ENCODE measurements at regions not wholly inside any gene's neighbourhood (a gene's known extent, or its start where the extent isn't known, plus 50 kb on each side); places are given as distances from the start of the nearest gene placed in this dataset.
"Not testable (repeated sequence)": the region's sequence is repeated elsewhere in the genome, so short reads cannot be mapped to it uniquely, and the experiment has no call there.

DNA sequence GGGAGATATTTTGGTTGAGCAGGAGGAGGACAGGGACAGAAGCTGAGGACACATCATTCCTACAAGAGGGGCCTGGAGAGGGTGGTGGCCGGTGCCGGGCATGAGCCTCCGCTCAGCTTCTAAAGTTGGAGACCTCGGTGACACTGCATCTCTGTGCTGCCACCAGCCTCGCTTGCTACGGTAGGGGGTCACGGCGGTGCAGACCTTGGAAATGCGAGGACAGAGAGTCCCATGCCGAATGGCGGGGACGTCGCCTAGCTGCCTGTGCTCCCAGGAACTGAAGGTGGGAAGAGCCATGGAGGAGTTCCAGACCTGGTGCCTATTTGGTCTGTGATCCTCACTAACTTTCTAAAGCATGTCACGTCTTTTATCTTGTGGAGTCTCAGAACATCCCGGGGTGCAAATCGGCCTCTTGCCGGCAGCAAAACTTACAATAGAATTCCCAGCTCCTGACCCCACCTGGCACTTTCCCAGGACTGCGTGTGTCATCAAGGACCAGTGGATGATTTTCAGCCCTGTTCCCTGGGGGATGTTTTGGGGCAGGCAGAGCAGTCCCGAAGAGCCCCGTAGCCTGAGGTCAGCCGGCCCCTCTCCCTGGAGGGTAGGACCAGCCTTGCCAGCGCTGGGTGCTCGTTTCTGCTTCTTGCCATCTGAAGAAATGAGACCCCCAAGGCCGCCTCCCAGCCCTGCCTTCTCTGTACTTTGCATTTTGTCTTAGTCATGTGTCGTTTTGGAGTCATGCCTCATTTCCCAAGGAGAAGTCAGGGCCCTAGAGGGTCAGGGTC lies 205.8 kb upstream of the SHH start:
- DNase-seq = no peak

DNA sequence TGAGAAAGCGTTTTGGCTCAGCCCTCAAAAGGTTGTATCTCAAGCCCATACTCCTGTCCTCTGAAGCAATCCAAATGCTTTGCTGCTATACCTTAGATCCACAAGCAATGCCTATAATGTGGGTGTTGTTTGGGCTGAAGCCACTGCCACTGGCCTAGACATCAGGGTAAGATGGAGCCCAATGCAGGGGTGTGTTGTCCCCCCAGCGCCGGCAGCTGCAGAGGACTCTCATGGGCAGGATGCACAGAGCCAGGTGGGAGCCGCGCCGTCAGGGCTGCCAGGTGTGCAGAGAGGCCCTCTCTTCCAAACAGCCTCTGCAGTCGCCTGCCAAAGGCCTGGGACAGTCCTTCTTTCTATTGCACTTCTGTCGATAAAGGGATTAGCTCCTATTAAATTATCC lies 205.2 kb upstream of the SHH start:
- DNase-seq = no peak

DNA sequence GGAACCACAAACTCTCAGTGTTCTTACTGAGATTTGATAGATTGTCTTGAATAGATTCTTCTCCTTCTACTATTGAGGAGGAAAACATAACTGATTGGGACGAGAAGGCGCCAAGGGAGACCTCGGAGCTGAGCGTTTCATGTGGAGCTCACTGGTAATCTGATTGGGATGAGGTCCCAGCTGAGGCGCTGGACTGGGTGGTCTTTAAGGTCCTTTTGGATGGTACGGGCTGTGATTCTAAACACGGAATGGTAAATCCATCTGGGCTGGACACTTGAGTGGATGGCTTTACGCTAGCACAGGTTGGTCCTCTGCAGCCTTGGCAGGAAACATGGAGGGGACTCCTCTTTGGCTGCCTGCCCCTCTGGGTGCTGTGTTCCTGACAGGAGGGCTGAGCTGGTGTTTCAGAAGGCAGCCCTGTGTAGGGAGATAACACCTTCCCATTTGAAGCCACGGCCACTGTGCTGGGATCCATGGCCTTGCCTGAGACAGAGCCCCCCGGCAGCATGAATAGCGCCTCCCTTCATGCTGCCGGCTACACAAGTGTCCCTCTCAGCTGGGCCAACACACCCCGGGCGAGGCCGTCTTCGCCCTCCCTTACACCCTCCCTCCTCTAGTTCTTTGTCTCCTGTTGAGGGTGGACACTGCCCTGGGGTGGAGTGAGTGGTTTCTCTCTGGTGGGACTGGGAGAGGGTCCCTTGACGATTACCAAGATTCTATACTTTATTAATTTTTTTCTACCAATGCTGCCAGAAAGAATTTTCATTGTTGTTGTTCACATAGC lies 203.2 kb upstream of the SHH start:
- no peak for DNase-seq

DNA sequence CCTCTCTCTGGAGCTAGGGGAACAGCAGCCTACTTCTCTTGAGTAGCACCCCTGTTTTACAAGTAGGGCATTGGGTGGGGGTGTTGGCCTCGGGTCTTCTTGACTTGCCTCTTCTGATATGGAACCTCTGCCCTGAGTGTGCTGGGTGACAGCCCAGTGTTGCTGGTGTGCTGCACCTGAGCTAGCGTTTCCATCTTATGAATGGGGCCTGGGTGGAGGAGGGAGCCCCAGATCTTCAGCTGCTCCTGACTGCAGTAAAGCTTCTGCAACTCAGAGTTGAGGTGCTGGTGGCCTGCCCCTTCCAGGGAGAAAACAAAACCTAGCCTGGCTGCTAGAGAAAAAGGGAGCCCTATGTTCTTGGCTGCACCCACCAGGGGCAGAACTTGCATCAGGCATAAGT lies 202.5 kb upstream of the SHH start:
- DNase-seq = no peak

DNA sequence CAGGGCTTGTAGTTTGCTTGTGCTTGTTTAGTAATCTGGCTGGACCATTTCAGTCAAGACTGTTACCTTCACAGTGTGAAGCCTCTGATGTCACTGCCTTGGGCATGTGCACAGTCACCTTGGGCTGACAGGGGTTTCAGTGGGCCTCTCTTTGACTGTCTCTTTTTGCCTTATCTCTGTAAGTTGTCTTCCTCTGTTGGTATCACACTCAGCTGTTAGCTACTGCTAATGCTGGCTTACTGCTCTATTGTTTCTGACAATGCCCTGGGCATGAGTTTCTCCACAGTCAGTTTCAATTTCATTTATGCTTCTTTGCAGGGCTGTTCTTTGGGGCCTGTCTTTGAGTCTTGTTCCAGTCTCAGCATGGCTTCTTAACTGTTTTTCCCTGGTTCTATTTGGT lies 201.9 kb upstream of the SHH start:
- no peak for DNase-seq

DNA sequence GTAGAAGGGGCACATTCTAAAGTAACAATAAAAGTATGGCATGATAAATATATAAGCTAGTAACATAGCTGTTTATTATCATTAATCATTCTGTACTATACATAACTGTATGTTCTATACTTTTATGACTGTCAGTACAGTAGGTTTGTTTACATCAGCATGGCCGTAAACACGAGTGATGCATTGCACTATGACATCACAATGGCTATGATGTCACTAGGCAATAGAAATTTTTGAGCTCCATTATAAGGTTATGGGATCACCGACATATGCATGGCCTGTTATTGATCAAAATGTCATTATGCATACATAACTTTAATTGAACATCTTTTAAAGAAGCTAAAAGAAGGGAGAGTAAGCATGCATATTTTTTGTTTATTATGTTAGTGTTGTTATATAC lies 200.1 kb upstream of the SHH start:
- no peak for DNase-seq

DNA sequence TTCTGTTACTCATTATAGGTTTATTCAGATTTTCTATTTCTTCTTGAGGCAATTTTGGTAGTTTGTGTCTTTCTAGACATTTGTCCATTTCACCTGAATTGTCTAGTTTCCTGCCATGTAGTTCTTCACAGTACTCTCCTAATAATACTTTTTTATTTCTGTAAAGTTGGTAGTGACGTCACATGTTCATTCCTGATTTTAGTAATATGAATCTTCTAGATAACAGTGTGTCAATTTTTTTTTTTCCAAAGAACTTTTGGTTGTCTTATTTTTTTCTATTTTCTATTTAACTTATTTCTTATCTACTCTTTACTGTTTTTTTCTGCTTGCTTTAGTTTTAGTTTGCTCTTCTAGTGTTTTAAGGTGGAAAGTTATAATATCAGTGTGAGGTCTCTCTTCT lies 197.3 kb upstream of the SHH start:
- DNase-seq = no peak

DNA sequence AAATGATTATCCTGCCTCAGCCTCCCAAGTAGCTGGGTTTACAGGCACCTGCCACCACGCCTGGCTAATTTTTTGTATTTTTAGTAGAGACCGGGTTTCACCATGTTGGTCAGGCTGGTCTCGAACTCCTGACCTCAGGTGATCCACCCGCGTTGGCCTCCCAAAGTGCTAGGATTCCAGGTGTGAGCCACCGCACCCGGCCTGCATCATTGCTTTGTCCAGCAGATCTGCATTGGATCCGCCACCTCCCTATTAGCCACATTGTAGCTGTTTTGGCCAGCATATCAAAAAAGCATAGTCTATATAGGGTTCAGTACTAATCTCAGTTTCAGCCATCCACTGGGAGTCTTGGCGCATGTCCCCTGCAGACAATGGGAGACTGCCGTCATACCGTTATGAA lies 194.6 kb upstream of the SHH start:
- not testable (repeated sequence) for DNase-seq

DNA sequence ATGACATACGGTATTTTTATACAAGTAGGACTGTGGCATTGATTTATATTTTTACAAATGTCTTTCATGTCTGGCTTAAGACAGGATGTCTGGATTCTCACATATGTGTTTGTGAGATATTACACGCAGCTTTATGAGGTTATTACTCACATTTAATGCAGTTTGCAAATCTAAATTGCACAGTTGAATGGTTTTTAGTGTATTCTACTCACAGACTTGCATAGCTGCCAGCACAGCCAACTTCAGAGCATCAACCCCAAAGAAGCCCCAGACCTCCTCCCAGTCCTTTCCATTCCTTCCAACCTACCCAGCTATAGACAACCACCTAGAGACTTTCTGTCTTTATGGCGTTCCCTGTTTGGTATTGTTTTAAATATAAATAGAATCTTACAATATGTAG lies 193.8 kb upstream of the SHH start:
- no peak for DNase-seq

DNA sequence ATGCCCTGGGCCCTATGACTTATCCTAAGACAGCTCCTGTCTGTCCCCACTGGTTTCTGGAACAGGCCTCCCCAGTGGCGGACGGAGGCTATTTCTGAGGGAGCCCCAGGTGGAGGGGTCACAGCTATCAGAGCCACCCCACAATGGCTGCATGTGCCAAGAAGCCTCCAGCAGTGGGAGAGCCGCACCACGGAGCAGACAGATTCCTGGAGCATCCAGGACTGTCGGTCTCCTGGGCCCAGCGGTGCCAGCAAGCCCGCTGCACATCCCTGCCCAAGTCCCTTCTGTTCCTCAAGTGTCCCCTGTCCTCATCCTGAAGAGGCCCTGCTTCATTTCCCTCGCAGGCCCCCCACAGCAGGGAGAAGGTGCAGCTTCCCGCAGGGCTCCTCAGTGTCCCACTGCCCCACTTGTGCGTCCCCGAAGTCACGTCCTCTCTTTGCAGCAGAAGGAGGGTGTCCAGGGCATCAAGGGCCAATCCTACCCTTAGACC lies 193.0 kb upstream of the SHH start:
- no peak for DNase-seq

DNA sequence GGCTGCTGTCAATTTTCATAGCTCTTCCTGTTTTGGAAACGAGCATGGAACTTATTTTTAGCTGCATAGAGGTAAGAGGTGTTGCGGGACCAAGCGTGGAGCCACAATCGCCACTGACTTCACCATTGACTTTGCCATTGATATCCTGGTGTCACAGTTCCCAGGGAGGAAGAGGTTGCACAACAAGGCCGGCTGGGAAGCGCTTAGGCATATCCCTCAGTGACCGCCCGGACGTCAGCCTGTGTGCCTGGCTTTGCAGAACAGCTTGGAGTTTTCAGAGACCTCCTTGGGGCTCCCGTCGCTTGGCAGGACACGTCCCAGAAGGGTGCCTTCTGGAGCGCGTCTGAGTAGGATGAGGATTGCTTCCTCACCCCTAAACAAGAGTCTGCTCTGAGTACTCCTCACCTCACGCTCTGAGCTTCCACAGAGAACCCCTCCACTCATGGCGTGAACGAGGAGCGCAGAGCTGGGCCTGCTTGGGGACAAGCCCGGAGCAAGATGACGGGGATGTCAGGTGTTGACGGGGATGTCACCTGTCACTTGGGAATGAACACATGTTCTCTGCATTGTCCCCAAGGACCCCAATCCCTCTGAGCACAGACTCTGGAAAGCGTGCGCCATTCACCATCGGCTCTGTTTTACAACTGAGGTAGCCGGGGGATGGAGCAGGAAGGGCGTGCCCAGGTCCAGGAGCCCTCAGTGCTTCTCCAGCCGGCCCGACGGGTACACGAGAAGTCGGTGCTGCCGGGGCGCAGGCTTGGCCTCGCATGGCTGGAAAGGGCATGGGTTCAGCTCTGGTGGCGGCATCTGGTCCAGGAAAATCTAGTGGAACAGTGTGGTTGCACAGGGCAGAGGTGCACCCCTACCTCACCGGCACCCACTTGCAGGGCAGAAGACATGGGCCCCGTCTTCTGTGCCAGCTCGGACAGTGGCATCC lies 192.3 kb upstream of the SHH start:
- no peak for DNase-seq

DNA sequence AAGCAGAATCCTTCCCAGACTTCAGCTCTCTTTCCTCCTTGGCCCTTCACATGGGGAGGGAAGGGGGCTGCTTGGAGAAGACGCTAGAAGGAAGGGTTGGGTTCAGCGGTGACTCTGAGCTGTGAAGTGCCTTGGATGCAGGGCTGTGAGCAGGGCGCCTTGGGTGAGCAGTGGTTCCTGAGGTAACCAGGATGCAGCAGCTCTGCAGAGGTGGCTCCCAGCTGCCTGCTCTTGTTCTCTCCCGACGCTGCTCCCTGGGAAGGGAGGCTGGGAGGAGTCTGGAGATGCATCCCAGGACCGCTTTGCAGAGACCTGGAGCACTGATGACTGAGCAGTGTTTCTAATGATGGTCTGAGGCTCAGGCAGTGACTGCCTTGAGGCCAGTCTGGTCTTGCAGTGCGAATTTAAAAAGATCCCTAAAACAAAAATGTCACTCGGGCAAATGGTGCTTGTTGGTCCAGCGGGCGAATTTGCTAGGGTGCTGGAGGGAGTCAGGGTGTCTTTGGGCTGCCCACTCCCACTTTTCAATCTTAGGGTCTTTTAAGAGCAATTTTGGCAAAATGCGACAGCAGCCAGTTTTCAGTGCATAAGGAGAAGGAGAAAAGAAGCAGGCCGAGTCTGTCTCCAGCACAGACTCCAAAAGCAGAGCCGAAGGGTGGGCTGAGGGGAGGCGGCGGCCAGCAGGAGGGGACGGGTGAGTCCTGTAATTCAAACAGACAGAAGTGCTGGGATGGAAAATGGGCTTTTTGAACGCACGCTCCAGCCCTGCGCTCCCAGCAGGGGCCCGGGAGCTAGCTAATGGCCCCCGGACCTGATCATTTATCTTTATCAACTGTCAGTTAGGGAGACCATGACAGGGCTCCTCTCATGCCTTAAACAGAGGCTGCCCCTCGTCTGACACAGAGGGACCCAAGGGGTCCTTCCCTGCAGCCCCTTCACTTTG lies 191.2 kb upstream of the SHH start:
- DNase-seq = no peak

DNA sequence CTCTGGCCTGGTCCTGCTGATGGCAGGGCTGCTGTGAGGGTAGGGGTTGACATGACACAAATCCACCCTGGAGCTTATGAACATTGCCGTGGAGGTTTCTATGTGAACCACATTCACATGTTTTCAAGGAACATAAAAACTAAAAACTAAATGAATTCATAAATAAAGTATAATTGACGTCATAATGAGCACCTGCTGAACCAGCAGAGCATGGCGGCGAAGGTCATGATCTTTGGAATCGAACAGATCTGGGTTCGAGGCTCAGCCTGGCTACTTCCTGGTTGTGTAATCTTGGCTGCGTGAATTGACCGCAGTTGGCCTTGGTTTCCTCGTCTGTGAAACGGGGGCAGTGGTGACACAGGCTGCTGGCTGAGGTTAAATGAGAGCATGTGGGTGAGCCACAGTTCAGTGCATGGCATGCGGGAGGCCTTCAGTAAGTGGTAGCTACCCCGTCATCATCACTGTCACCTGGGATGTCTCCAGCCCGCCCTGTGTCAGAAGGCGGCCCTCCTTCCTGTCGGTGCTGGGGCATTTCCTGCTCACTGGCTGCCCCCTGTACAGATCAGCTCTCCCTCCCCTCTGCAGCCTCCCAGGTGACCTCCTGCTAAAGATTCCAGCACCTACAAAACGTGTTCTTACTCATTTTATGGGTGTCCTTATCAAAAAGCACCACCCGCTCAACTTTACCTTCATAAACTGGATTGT lies 190.3 kb upstream of the SHH start:
- DNase-seq = no peak

DNA sequence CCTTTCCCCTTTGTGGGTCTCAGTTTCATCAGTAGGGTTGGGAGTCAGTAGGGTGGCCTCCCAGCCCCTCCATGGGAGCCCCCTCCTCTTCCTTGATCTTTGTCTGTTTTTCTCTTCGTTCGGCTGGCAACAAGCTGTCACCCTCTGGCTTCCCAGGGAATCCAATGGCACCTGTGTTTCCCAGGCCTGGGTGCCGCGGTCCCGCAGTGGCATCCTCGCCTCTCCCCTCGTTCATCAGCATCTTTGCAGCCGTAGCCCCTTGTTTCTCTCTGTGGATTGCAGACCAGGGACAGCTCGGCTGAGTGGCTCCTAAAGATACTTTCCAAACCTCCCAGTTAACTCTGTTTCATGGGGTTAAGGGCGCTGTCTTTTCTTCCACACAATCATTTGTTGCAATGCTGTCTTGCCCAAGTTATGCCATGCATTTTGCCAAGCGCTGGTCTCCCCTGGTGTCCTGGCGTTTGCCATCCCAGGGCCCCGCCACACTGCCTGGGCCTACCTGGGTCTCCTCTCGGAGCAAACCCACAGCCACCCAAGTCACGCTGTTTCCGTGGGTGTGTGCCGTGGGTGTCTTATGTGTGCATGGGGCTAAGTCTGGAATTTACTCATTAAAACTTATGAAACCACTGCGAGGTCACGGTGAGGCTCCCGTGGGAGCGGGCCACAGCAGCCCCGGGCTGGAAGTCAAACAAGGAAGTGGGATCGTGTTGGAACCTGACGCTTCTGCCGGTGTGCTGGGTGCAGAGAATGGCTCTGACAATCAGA lies 189.4 kb upstream of the SHH start:
- no peak for DNase-seq

DNA sequence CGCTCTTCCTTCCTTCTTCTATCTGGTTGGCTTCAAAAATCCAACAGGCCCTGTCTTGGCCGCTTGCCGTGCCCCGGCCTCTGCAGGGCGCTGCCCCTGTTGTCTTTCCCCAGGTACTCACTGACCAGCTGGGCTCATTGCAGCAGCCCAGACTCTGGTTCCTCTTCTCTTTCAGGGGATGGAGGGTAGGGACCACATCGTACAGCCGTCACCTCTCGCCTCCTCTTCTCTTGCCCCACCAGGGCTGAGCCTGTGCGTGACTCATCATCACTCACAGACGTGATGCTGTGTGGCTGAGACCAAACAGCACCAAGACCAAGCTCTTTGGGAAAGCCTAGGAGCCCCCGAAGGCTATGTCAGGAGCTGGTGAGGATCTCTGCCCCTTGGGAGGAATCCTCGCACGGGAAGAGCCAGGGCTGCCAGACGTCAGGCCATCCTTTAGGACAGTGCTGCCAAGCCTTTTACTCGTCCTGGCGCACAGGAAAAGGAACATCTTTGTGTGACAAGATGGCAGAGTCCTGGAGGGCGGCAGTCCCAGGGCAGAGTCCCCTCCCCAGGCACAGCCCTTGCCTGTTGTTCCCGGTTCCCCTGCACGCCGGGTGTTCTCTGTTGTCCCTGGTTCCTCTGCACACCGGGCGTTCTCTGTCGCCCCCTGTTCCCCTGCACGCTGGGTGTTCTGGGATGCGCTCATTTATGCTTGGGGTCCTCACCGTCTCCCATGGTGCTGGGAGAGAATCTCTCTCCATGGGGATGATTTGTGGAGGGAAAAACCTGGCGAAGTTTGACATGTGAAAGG lies 188.5 kb upstream of the SHH start:
- DNase-seq = no peak

DNA sequence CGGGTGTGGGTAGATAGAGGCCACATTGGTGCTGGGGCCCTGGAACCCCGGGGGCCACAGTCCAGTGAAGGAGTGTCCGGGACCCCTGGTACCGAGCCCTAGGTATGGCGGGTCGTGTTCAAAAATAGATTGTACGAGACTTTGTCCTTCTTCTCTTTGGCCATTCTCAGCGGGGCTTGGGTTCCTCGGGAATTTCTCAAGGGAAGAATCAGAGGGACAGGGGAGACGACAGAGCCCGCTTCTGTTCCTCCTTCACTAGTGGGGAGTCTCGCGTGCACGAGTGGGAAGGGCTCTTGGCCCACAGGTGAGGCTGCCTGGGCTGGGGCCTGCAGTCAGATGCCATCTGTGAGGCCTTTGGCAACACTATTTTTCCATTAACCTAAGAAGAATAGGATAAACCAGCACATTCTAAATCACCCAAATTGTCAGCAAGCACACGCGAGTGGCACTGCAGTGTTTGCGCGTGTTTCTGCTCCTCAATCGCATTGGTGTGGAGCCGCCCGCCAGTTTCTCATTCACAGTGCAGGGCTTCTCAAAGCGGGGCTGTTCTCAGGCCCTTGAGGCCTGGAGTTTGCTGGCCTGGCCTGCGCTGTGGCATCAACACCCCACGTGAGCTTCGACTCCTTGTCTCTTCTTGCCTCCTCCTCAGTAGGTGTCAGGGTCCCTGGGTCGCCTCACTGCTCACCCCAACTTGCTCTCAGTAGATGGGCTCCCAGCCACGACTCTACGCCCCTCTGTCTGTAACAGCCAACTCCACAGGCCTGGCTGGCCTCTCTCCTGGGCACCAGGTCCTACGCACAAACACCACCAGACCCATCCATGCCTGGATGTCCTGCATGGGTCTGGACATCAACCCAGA lies 187.6 kb upstream of the SHH start:
- no peak for DNase-seq
